ENCODE measurements at regions not wholly inside any gene's neighbourhood (a gene's known extent, or its start where the extent isn't known, plus 50 kb on each side); places are given as distances from the start of the nearest gene placed in this dataset.
"Not testable (repeated sequence)": the region's sequence is repeated elsewhere in the genome, so short reads cannot be mapped to it uniquely, and the experiment has no call there.

DNA sequence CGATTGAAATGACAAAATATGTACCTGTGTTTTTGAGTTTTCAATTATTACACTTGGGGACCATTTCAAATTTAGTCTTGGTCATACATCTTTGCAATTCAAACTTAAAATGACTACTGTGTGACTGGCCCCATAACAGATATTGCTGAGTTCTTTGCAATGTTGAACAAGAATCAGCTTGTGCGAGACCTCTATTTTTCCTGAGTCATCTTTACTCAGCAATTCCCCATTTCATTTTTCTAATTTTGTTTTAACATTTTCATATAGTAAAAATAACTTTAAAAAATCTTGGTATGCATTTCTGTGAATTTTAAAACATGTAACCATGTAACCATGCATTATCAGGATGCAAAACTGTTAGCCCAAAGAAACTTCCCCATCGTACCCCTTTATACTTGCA lies 678.1 kb downstream of the ANKRD7 start:
- no peak overlapping the region for H3K27ac Mint-ChIP-seq
- H3K27me3 ChIP-seq (ENCODE audit: control insufficient read depth, insufficient read depth, low read length, poor library complexity, severe bottlenecking), result no peaks in the 10 kb centered on the region
- no peaks in the 10 kb centered on the region for H3K36me3 Mint-ChIP-seq (ENCODE audit: low read depth)
- no peaks in the 10 kb centered on the region for H3K36me3 ChIP-seq (ENCODE audit: control insufficient read depth, insufficient read depth, low read length)
- no peaks in the 10 kb centered on the region for H3K27me3 Mint-ChIP-seq (ENCODE audit: insufficient read depth)
- no peak for DNase-seq
- H3K27ac ChIP-seq (ENCODE audit: low read depth, low read length), result no peak overlapping the region
- WGBS, 2 experiments (ENCODE audit: insufficient coverage in 1 of 2, insufficient read length in 1 of 2), result 92% methylated on average over 3 of the region's 3 CpGs; no CpG with 5 or more reads in 1 of the 2 experiments
- H3K4me3 Mint-ChIP-seq, result no peak overlapping the region
- no peaks in the 10 kb centered on the region for H3K4me1 ChIP-seq (ENCODE audit: control insufficient read depth, insufficient read depth, low read length)
- TF ChIP-seq, protein P1, sequence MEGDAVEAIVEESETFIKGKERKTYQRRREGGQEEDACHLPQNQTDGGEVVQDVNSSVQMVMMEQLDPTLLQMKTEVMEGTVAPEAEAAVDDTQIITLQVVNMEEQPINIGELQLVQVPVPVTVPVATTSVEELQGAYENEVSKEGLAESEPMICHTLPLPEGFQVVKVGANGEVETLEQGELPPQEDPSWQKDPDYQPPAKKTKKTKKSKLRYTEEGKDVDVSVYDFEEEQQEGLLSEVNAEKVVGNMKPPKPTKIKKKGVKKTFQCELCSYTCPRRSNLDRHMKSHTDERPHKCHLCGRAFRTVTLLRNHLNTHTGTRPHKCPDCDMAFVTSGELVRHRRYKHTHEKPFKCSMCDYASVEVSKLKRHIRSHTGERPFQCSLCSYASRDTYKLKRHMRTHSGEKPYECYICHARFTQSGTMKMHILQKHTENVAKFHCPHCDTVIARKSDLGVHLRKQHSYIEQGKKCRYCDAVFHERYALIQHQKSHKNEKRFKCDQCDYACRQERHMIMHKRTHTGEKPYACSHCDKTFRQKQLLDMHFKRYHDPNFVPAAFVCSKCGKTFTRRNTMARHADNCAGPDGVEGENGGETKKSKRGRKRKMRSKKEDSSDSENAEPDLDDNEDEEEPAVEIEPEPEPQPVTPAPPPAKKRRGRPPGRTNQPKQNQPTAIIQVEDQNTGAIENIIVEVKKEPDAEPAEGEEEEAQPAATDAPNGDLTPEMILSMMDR (conservative IDR thresholded peaks at IDR 0.05), result no peak
- H3K9me3 ChIP-seq (ENCODE audit: control insufficient read depth, low read length), result no peaks in the 10 kb centered on the region
- H3K9ac ChIP-seq (ENCODE audit: extremely low read depth, low read length, poor library complexity, severe bottlenecking), result no peak overlapping the region
- H3K9me3 Mint-ChIP-seq, result no peaks in the 10 kb centered on the region
- peaks cover 13% of the 10 kb centered on the region for H3K4me1 Mint-ChIP-seq
- no peak overlapping the region for H3K4me3 ChIP-seq (ENCODE audit: low read length)

DNA sequence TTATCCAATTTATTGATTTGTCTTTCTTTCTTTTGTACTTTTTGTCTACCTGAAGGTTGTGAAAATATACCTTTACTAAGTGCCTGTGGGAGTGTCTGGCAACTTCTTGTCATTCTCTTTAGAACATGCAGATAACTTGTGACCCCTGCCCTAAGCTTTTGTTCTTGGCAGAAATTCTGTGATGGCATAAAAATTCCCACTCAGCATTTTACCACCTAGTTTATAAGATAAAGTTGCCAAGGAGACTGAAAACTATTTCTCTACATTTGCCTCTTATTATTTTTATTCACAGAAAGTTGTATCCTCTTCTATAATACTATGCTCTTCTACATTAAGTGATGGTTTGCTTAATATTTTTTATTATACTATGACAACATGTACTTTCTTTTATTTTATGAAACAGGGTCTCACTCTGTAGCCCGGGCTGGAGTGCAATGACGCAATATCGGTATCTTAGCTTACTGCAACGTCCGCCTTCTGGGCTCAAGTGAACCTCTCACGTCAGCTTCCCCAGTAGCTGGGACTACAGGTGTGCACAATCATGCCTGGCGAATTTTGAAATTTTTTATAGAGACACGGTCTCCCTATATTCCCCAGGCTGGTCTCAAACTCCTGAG lies 683.5 kb downstream of the ANKRD7 start:
- no peak overlapping the region for H3K27ac ChIP-seq (ENCODE audit: low read depth, low read length)
- no peaks in the 10 kb centered on the region for H3K9me3 Mint-ChIP-seq
- 95 to 96% methylated on average over 7 to 8 of the region's 8 CpGs for WGBS, 2 experiments (ENCODE audit: insufficient coverage in 1 of 2, insufficient read length in 1 of 2)
- no peaks in the 10 kb centered on the region for H3K27me3 ChIP-seq (ENCODE audit: control insufficient read depth, insufficient read depth, low read length, poor library complexity, severe bottlenecking)
- no peak overlapping the region for H3K4me3 ChIP-seq (ENCODE audit: low read length)
- H3K27ac Mint-ChIP-seq, result no peak overlapping the region
- DNase-seq, result no peak
- peaks cover 13% of the 10 kb centered on the region for H3K4me1 Mint-ChIP-seq
- no peaks in the 10 kb centered on the region for H3K36me3 Mint-ChIP-seq (ENCODE audit: low read depth)
- no peak overlapping the region for H3K9ac ChIP-seq (ENCODE audit: extremely low read depth, low read length, poor library complexity, severe bottlenecking)
- no peak overlapping the region for H3K4me3 Mint-ChIP-seq
- H3K27me3 Mint-ChIP-seq (ENCODE audit: insufficient read depth), result no peaks in the 10 kb centered on the region
- H3K4me1 ChIP-seq (ENCODE audit: control insufficient read depth, insufficient read depth, low read length), result no peaks in the 10 kb centered on the region
- TF ChIP-seq, protein P1 (conservative IDR thresholded peaks at IDR 0.05), result no peak
- H3K9me3 ChIP-seq (ENCODE audit: control insufficient read depth, low read length), result no peaks in the 10 kb centered on the region
- H3K36me3 ChIP-seq (ENCODE audit: control insufficient read depth, insufficient read depth, low read length), result no peaks in the 10 kb centered on the region

GRCh38 chr7:118916120-118916519 lies 691.6 kb downstream of the ANKRD7 start:
- not testable (repeated sequence) for H3K27ac ChIP-seq (ENCODE audit: low read depth, low read length); H3K27me3 Mint-ChIP-seq (ENCODE audit: insufficient read depth); H3K27ac Mint-ChIP-seq; DNase-seq; H3K4me1 ChIP-seq (ENCODE audit: control insufficient read depth, insufficient read depth, low read length); H3K4me1 Mint-ChIP-seq; H3K9ac ChIP-seq (ENCODE audit: extremely low read depth, low read length, poor library complexity, severe bottlenecking); H3K36me3 ChIP-seq (ENCODE audit: control insufficient read depth, insufficient read depth, low read length); H3K4me3 ChIP-seq (ENCODE audit: low read length); H3K4me3 Mint-ChIP-seq; H3K27me3 ChIP-seq (ENCODE audit: control insufficient read depth, insufficient read depth, low read length, poor library complexity, severe bottlenecking)
- WGBS, 2 experiments (ENCODE audit: insufficient coverage in 1 of 2, insufficient read length in 1 of 2), result 100% methylated on average over 2 of the region's 3 CpGs; no CpG with 5 or more reads in 1 of the 2 experiments
- peaks cover 15% of the 10 kb centered on the region for H3K9me3 Mint-ChIP-seq
- peaks cover 10% of the 10 kb centered on the region for H3K36me3 Mint-ChIP-seq (ENCODE audit: low read depth)
- H3K9me3 ChIP-seq (ENCODE audit: control insufficient read depth, low read length), result peaks cover 26% of the 10 kb centered on the region

- no peak for DNase-seq
- no peaks in the 10 kb centered on the region for H3K4me1 ChIP-seq (ENCODE audit: control insufficient read depth, insufficient read depth, low read length)
- no peak overlapping the region for H3K27ac ChIP-seq (ENCODE audit: low read depth, low read length)
- Mint-ChIP-seq H3K27me3 (ENCODE audit: insufficient read depth) (no peaks in the 10 kb centered on the region), H3K27ac (no peak overlapping the region), H3K4me3 (no peak overlapping the region), H3K9me3 (peaks cover 20% of the 10 kb centered on the region), H3K4me1 (no peaks in the 10 kb centered on the region), H3K36me3 (ENCODE audit: low read depth) (peaks cover 13% of the 10 kb centered on the region)
- no CpG with 5 or more reads among the region's 2 CpGs for WGBS, 2 experiments (ENCODE audit: insufficient coverage in 1 of 2, insufficient read length in 1 of 2)
- no peaks in the 10 kb centered on the region for H3K27me3 ChIP-seq (ENCODE audit: control insufficient read depth, insufficient read depth, low read length, poor library complexity, severe bottlenecking)
- TF ChIP-seq, protein P1 (conservative IDR thresholded peaks at IDR 0.05), result peak; percentile 65
- H3K4me3 ChIP-seq (ENCODE audit: low read length), result no peak overlapping the region
- H3K9ac ChIP-seq (ENCODE audit: extremely low read depth, low read length, poor library complexity, severe bottlenecking), result no peak overlapping the region
- peaks cover 31% of the 10 kb centered on the region for H3K9me3 ChIP-seq (ENCODE audit: control insufficient read depth, low read length)
- no peaks in the 10 kb centered on the region for H3K36me3 ChIP-seq (ENCODE audit: control insufficient read depth, insufficient read depth, low read length)
Measured at GRCh38 chr7:118918556-118918955, 694.1 kb downstream of the ANKRD7 start.

Measured in endodermal cell (in vitro differentiated cells).